ENCODE measurements at regions not wholly inside any gene's neighbourhood (a gene's known extent, or its start where the extent isn't known, plus 50 kb on each side); places are given as distances from the start of the nearest gene placed in this dataset.

DNA sequence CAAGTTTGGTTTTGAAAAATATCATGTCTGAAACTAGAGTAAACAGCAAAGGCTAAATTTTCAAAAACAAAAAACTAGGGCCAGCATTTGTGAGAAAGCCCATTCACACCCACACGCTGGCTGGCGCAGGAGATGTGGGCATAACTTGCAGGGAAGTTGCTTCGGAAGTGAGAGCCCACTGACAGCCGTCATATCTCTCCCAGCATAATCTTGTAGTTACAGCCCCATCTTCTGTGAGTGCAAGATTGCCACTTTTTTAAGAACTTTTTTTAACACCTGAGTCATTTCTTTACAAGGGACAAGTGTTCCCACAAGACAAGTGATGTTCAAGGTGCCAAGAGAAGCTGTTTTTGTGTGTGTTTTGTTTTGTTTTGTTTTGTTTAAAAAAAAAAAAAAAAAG, 212.5 kb upstream of the CNR1 start:
- no peak for DNase-seq

GRCh38 chr6:88377976-88378568, 211.9 kb upstream of the CNR1 start:
- no peak for DNase-seq

DNA sequence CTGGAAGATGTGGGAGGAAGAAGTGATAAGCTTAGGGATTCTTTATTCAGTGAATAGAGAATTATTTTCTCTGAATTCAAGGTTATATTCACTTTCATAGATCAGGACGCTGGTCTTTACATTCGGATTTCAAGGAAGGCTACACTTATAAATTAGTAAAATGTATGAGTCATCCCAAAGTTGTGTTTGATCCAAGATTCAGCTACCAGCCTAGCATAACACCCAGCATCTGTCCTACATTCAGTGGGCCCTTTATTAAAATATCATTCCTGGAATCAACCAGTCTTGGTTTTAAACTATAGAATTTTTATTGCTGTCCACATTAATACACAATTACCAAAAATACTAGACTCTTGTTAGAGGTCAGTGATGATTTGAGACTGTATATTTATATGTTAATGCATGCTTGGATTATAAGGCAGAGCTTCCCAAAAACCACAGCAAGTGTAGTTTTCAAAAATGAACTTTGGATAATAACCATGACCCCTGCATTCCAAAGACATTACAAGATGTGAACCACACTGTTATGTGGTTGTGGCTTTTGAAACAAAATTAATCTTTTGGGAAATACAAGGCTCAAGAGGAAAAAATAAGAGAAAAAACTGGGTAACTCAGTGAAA, 210.7 kb upstream of the CNR1 start:
- DNase-seq: no peak

DNA sequence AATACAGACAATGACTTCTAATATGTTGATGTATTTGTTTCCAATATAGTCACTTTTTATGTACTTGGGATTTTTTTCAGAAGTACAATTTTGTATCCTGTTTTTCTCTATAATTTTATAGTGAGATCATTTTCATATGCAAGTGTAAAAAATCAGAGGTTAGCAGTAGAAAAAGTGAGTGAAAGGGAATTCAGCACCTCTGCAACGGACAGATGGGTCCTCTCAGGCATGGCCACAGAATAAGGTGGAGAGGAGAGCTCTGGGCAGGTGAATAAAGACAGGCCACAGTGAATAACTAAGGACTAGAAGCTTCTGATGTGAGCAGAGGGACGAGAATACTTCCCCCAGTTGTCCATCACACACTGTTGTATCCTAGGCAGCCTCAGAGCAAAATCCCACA, 210.1 kb upstream of the CNR1 start:
- DNase-seq: no peak

DNA sequence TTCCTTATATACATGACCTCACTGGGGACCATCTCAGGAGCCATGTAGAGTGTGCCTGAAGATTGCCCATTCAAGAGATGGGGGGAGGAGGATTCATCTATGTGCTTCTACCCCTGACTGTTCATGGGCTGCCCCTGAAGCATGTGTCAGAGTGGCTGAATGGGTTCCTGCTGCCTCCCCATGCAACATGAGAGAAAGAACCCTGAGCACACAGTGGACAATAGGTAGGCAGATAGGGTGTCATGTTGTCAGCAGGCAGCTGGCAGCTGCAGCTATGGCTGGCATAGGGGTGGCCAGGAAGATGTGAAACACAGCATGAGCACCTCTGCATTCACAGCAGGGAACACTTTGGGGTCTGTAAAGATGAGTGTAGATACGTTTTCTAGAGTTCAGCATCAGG, 208.4 kb upstream of the CNR1 start:
- DNase-seq: no peak

DNA sequence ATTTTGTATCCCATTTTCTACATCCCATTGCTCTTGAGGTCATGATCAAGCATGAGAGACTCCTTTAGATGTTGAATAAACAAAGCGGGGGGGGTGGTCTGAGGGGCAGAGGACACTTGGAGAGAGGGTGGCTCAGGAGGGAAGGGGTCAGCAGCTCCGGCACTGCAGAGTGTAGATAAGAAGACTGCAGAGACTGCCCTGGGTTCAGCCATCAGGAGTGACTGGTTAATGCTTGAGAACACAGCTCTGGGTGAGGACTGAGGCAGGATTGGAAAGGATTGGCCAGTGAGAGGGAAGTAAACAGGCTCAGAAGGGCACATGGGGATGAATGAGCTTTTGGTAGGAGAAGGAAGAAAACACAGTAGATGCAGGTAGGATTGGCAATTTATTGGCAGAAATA, 205.3 kb upstream of the CNR1 start:
- no peak for DNase-seq

GRCh38 chr6:88370127-88370710, 204.1 kb upstream of the CNR1 start:
- DNase-seq: no peak

- DNase-seq: no peak
These were observed 203.1 kb upstream of the CNR1 start for GRCh38 chr6:88369262-88369661.

GRCh38 chr6:88368071-88368787, 202.1 kb upstream of the CNR1 start:
- DNase-seq: no peak

DNA sequence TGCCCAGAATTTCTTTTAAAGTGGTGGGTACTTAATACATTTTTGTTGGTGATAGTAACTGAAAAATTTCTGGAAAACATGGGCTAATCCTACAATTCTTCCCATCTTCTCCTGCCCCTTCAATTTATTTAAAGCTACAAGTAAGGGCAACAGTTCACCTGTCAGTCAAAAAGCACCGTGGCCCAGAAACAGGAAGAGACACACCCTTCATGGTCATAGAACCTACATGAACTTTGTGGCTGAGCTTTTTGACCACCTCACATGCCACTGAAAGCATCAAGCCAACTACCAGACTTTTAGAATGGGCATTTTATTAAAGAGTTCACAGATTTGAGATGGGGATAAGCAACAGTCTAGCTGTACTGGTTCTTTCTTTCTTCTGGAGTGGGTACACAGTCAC, 201.1 kb upstream of the CNR1 start:
- no peak for DNase-seq

GRCh38 chr6:88366672-88367071, 200.5 kb upstream of the CNR1 start:
- DNase-seq: no peak

DNA sequence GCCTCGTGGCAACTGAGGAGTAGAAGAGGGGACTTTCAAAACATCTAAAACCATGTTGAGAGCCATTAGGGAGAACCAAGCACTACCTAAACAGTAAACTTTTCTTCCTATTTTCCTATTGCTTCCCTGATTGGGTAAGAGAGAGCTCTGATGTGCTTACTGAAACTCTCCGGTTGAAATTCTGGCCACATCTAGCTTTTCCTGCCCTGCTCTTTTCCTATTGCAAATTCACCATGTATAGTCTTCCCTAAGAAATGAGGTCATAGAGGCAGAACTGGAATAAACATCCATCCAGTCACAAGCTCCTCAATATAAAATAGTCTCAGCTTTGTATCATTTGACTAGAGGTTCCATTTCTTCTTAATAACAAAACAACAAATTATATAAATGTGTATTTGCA, 199.5 kb upstream of the CNR1 start:
- no peak for DNase-seq

DNA sequence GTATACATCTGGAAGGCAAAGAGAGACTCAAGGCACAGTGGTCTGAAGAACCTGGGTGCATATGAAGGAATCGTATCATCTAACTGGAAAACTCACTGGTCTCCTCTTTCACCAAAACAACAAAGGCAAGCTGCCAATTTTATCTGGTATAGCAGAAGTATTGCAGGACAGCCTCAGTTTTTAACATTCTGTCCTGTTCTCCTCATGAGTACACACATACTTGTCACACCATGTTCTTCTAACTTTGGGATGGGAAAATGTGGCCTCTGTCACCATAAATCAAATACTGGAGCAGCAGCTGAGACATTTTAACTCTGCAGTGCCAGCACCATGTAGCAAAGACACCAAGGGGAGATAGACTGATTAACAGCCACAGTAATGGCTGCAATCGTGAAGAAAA, 199.1 kb upstream of the CNR1 start:
- no peak for DNase-seq

DNA sequence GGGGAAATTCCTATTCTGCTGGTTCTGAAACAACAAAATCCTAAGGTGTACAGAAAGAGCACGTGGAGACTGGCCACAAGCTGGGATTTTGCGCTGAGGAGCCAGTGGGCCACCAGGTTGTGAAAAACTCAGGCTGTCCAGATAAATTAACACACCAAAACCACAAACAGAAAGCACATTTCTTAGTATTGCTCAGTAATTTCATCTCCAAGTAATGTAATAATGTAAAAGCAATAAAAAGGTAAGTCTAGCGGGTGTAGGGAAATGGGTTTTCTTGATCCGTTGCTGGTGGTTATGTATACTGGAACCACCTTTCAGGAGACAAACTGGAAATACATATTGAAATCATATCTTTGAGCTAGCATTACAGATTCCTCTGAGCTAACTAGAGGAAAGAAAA, 195.6 kb upstream of the CNR1 start:
- DNase-seq: no peak

DNA sequence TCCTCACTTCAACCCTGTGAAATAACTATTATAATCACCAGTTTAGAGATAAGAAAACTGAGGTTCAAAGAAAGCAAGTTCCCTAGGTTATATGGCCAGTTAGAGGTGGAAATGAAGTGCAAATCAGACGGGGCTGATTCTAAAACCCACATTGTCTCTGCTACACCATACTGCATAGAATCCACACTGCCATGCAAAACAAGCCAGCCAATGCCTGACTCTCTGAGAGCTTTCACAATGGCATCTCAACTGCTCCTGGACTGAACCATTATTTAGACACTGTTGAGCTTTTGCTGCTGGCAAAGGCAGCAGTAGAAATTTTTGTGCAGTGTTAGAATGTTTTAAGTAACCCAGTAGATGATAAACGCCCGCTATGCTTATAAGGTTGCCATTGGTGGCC, 195.2 kb upstream of the CNR1 start:
- no peak for DNase-seq

DNA sequence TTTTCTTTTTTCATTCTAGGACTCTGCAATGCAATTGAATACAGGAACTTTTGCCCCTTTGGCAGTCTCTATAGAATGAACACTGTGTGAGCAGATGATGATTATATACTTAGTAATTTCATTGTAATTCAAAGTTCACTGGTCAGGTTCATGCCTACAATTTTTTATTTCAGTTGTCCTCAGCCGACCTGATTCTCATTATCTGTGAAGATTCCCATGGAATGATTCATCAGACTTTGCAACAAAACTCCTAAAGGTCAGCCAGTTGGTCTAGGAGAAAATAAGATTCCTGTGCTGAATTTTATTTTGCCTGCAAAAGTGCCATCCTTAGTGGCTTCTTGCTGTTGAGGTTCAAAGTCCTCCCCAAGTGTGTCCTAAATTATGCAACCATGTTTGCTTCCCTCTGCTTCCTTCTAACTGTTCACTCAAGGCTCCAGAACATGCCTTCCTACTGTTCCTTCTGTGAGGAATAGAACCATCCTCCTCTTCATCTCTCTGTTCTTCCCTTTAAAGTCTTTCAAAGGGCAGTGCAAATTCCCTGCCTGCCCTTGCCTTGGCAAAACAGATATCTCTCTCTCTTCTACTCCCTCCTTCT, 194.2 kb upstream of the CNR1 start:
- DNase-seq: no peak

- no peak for DNase-seq
These were observed 193.5 kb upstream of the CNR1 start for GRCh38 chr6:88359530-88360202.

- DNase-seq: no peak
These were observed 192.7 kb upstream of the CNR1 start for GRCh38 chr6:88358846-88359245.

DNA sequence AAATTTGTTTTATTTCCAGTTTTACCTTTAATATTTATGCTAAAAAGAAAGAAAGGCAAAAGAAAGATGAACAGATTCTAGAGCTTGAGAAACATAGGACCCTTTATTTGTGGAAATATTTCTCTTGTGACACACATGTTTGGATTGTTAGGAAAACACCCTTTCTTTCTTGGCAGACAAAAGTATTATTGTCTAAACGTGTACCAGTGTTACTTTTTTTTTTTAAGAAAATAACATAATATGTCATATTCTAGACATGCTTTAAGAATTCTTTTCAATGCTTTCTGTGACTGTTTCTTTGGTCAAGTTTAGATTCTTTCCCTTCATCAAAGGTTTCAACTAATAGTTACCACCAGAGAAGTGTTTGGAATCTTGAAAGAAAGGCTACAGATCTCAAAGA, 183.4 kb upstream of the CNR1 start:
- no peak for DNase-seq

DNA sequence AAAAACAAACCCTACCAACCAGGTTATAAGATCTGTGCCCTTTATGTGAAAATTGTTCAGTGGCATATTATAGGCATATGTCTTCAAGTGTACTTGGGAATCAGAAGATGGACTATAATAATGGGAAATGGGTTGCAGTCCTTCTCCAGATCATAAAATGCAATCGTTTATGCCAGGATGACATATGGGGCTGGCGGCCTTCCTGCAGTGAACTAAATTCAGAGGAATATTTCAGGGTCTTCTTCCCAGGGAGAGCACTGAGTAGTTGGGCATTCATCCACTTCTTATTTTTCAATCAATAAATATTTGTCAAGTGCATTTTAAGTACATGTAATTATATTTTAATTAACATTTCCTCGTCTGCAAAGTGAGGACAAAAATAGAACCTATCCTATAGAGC, 176.2 kb upstream of the CNR1 start:
- DNase-seq: no peak

GRCh38 chr6:88339761-88340160, 173.6 kb upstream of the CNR1 start:
- no peak for DNase-seq

DNA sequence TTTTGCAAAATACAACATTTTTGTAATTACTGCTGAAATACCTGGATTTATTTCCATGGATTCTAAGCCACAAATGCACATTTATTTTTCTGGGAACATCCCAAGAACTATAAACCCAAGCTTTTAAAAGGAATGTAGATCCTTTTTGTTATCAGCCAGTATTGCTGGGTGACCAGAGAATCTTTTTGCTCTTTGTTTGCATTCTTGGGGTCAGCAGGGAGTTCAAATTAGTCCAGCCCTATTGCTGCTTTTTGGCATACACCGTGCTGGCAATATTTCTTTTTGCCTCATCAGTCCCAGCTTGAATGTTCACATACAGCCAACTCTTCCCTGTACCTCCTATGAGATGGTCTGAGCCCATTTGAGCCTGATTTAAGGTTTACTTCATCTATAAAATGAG, 155.2 kb upstream of the CNR1 start:
- no peak for DNase-seq

- DNase-seq: no peak
These were observed 145.4 kb upstream of the CNR1 start for GRCh38 chr6:88311561-88311960.
